Astrocyte of the spinal cord (primary cell): ENCODE measurements at regions not wholly inside any gene's neighbourhood (a gene's known extent, or its start where the extent isn't known, plus 50 kb on each side); places are given as distances from the start of the nearest gene placed in this dataset.
"Not testable (repeated sequence)": the region's sequence is repeated elsewhere in the genome, so short reads cannot be mapped to it uniquely, and the experiment has no call there.

Experiments
- DNase-seq: peaks from one replicate; pipeline ENCODE4 v3.0.0; 2011; ENCODE audit warnings: low read depth, low spot score
- H3K4me3 ChIP-seq: 2 replicates; pipeline ENCODE4 v1.5.1; 2011; ENCODE audit warnings: low read depth, mild to moderate bottlenecking, low read length, moderate library complexity
- in situ Hi-C: cut with HindIII; loops from 2 replicates; pipeline ENCODE4 v1.10.0; 2017; ENCODE audit warnings: low sequenced_read_pairs
- TF ChIP-seq, protein P1 (sequence below): IDR thresholded peaks from 2 replicates; pipeline ENCODE4 v1.5.1; 2012; ENCODE audit warnings: low read depth, mild to moderate bottlenecking, low read length, inconsistent platforms

DNA sequence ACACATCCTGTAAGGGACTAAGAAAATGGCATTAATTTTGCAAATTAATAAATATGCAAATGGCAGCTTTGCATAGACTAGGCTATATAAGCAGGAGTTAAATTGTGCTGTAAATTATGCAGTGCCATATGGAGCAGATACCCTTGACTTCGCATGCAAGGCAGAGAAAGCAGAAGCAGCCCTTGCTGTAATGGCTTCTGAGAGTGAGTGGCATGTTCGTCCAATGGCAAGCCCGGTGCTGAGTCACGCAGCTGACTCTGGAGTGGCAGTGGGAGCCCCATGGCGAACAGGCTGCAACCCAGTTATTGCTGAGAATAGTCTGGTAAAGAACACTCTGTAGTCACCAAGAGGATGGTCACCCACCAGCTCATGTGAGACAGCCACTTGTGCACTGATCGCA, 1186.5 kb downstream of the TYW1 start:
- H3K4me3 ChIP-seq: no peak overlapping the region
- TF ChIP-seq, protein P1, sequence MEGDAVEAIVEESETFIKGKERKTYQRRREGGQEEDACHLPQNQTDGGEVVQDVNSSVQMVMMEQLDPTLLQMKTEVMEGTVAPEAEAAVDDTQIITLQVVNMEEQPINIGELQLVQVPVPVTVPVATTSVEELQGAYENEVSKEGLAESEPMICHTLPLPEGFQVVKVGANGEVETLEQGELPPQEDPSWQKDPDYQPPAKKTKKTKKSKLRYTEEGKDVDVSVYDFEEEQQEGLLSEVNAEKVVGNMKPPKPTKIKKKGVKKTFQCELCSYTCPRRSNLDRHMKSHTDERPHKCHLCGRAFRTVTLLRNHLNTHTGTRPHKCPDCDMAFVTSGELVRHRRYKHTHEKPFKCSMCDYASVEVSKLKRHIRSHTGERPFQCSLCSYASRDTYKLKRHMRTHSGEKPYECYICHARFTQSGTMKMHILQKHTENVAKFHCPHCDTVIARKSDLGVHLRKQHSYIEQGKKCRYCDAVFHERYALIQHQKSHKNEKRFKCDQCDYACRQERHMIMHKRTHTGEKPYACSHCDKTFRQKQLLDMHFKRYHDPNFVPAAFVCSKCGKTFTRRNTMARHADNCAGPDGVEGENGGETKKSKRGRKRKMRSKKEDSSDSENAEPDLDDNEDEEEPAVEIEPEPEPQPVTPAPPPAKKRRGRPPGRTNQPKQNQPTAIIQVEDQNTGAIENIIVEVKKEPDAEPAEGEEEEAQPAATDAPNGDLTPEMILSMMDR: no peak
- in situ Hi-C loops: no loop called here
- no peak for DNase-seq

DNA sequence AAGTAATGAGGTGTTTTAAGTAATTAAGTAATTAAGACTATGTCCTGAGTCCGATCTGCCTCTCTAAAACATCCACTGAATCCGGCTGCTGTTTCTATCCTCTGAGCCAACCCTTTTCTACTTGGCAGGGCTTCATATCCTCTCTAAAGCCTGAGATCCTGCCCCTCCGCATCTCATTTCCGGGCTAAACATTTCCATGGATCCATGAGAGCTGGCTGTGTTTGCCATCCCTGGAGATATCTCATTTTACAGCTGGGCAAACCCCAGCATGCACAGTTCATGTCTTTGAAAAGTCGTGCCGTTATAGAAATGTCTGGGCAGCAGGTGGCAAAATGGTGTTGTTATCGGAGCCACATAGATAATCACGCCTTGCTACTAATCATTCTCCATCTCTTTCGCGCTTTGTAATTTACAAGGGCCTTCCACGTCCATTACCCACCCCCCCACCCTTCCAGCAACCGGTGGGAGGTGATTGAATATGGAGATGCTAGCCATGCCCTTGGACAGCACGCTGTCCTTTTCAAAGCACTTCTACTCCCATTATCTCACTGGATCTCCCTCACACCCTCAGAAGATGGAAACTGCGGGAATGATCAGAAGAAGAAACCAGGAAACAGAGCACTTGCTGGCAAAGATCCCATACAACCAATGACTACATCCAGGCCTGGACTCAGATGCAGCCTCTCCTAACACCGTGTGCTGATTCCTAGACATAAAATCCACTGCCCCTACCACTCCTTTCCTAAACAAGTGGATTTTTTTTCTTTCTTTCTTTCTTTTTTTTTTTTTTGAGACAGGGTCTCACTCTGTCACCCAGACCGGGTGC, 1189.2 kb downstream of the TYW1 start:
- no peak for DNase-seq
- in situ Hi-C loops: no loop called here
- no peak overlapping the region for H3K4me3 ChIP-seq
- TF ChIP-seq, protein P1: no peak

DNA sequence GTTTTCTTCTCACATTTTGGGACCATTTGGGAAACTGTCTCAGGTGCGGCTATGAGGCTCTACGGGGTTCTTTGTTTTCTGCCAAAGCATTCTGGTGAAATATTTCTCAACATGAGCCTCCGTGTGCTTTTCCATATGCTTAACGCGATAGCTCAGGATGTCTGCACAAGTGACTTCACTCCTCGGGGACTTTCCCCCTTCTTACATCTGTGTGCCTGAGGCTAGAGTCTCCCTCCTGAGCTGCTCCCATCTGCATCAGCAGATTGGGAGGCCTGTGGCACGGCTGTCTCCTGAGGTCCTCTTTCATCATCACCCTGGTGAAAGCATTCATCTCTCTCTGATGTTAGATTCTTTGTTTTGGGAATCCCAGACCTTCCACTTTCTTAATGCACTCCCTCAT, 1190.9 kb downstream of the TYW1 start:
- TF ChIP-seq, protein P1: no peak
- DNase-seq: no peak
- no peak overlapping the region for H3K4me3 ChIP-seq
- in situ Hi-C loops: no loop called here

DNA sequence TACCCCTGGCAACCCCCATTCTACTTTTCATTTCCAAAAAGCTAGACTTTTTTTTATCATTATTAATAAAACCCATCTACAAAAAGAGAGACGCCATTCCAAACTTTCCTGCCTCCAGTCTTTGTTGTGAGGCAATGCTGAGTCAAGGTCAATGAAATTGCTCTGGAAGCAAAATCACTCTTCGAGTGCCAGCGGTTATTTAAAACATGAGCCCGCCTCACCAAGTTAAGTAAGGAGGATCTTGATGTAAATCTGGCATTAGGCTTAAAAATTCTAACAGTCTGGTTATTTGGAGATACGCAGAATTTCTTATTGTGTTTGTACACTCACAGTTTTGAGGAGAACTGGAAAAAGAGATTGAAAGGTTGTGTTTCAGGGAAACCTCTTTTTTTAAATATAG, 1196.3 kb downstream of the TYW1 start:
- no peak overlapping the region for H3K4me3 ChIP-seq
- in situ Hi-C loops: no loop called here
- DNase-seq: no peak
- TF ChIP-seq, protein P1: no peak

DNA sequence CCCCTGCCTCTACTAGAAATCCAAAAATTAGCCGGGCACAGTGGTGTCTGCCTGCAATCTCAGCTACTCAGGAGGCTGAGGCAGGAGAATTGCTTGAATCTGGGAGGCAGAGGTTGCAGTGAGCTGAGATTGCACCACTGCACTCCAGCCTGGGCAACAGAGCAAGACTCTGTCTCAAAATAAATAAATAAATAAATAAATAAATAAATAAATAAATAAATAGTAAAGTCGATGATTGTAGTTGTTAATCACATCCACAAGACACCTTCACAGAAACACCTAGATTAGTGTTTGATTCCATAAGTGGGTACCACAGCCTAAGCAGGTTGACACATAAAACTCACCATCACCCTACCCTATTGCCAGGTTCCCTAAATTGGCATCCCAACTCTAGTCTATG, 1199.0 kb downstream of the TYW1 start:
- in situ Hi-C loops, H3K4me3 ChIP-seq, DNase-seq: not testable (repeated sequence)

DNA sequence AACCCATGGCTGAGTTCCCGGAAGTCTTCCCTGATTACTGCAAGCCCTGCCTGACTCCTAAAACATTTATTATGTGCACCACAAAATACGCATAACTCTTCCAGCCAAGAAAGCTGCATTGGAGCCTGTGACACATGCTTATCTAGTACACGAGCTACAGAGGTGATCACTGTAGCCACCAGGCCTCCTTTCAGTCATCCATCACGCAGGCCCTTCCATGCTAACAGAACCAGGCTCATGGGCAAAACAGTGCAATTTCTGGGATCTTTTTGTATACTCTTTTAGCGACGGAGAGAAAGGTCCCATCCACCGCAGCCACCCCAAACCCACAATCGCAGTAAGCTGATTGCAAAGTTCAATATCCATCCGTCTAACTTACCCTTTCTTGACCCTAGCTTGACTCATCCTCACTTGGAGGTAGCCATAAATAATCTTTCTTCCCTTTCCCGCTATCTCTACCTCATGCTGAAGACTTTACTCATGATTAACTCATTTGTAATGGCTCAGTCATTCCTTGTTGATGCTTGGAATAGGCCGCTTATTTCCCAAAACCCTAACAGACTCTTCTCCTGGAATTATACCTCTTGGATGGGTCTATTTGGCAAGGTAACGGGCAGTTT, 1203.5 kb downstream of the TYW1 start:
- H3K4me3 ChIP-seq: no peak overlapping the region
- TF ChIP-seq, protein P1: no peak
- in situ Hi-C loops: no loop called here
- DNase-seq: no peak

DNA sequence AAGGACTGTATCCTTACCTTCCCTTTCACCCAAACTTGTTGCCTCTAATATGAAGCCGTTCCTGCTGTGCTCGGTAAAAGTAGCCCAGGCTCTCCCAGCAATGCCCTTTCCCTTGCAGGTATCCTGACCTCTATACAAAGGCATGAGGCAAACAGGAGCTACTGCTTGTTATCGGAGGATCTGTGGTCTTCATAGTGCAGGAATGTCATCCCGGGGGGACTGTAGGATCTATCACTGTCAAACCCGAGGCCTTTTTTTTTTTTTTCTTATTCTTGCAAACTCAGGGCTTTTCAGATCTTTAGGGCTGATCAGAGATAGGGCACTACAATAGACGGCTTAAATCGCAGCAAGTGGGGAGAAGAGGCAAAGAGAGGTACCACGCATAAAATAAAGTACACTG, 1206.6 kb downstream of the TYW1 start:
- in situ Hi-C loops: no loop called here
- TF ChIP-seq, protein P1: no peak
- DNase-seq: no peak
- no peak overlapping the region for H3K4me3 ChIP-seq
